K562 (cell line): ENCODE measurements at regions not wholly inside any gene's neighbourhood (a gene's known extent, or its start where the extent isn't known, plus 50 kb on each side); places are given as distances from the start of the nearest gene placed in this dataset.

Experiments
- ATAC-seq: fragments of 200-7000 bp; cut with Tn5 transposase; 3 replicates; pipeline ENCODE4 v1.9.1; 2020; ENCODE audit warnings: moderate library complexity
- BruUV-seq: library from RNA; stranded (reverse); fragments of 400-500 nt; replicated peaks from 2 replicates; lab custom pipeline; 2021; lab: Mats Ljungman, UMichigan
- CTCF ChIA-PET: fragments of 300-600 bp; formaldehyde crosslinking; extraction: SDS; loops from one replicate; lab custom pipeline; 2021; ENCODE audit warnings: low intra/inter-chr PET ratio; lab: Yijun Ruan, JAX
- POLR2A ChIA-PET: fragments of 300-600, 350-650 bp; sonication (Branson Sonifier 250); formaldehyde crosslinking; extraction: SDS; loops from one replicate; lab custom pipeline; 2021; ENCODE audit warnings: antibody characterized with exemption, inconsistent platforms; lab: Yijun Ruan, JAX
- DNase-seq, 4 experiments: peaks; one replicate each; pipeline versions ENCODE4 v3.0.0 to v3.0.0-alpha.2; 2011 to 2018; ENCODE audit warnings: low spot score in 3 of 4, mixed read lengths in 3 of 4; ENCODE audit errors: extremely low read depth in 1 of 4
- FAIRE-seq: peaks from 2 replicates; lab custom pipeline; 2011; peaks lifted over from hg19 to GRCh38; lab: Jason Lieb, UNC
- H2AFZ ChIP-seq: 2 replicates; pipeline ENCODE4 v1.6.0; 2011; ENCODE audit warnings: low read depth, low read length, control low read depth, inconsistent platforms
- H3K27ac ChIP-seq: fragments of 200-600 bp; 3 replicates; pipeline ENCODE4 v1.8.0; 2011; ENCODE audit warnings: low read depth, mild to moderate bottlenecking, control low read depth, inconsistent platforms, low read length, moderate library complexity, mixed read lengths; ENCODE audit errors: extremely low read depth
- H3K27me3 ChIP-seq, 2 experiments: fragments of 300-600 bp in 1 of 2; 2 replicates in 1 of 2; 3 replicates in 1 of 2; pipeline versions ENCODE4 v1.6.0 to v1.8.0; 2011; ENCODE audit warnings: inconsistent platforms in 2 of 2, low read length in 2 of 2, mild to moderate bottlenecking in 1 of 2, mixed read lengths in 1 of 2, moderate library complexity in 1 of 2; ENCODE audit not compliant: control insufficient read depth in 2 of 2, insufficient read depth in 2 of 2
- H3K36me3 ChIP-seq: fragments of 300-600 bp; 3 replicates; pipeline ENCODE4 v1.8.0; 2011; ENCODE audit warnings: mild to moderate bottlenecking, low read length, inconsistent platforms; ENCODE audit not compliant: control insufficient read depth, insufficient read depth
- H3K4me1 ChIP-seq, 2 experiments: fragments of 200-600 bp in 1 of 2; replicated peaks in 1 of 2; 2 replicates in 1 of 2; 3 replicates in 1 of 2; pipeline versions ENCODE4 v1.5.1 to v1.8.0; 2011; ENCODE audit warnings: inconsistent platforms in 2 of 2, low read length in 2 of 2, mild to moderate bottlenecking in 1 of 2, mixed read lengths in 1 of 2, moderate library complexity in 1 of 2; ENCODE audit not compliant: control insufficient read depth in 2 of 2, insufficient read depth in 2 of 2
- H3K4me2 ChIP-seq: 2 replicates; pipeline ENCODE4 v1.6.1; 2011; ENCODE audit warnings: low read length, control low read depth, inconsistent platforms, mixed read lengths; ENCODE audit not compliant: insufficient read depth
- H3K4me3 ChIP-seq: fragments of 200-600 bp; sonication (generic), shearing (Covaris generic); 2 replicates; pipeline ENCODE4 v1.5.1; 2016; ENCODE audit warnings: control low read depth, inconsistent platforms
- H3K79me2 ChIP-seq: fragments of 200-600 bp; 3 replicates; pipeline ENCODE4 v1.8.0; 2011; ENCODE audit warnings: low read length, inconsistent platforms; ENCODE audit not compliant: control insufficient read depth, insufficient read depth
- H3K9ac ChIP-seq, 2 experiments: 2 replicates each; pipeline versions ENCODE4 v1.6.0 to v1.6.1; 2011; ENCODE audit warnings: low read depth in 2 of 2, low read length in 2 of 2, control low read depth in 1 of 2, inconsistent platforms in 1 of 2, mild to moderate bottlenecking in 1 of 2, mixed read lengths in 1 of 2; ENCODE audit not compliant: insufficient read depth in 1 of 2
- H3K9me1 ChIP-seq: one replicate; pipeline ENCODE4 v1.6.0; 2011; ENCODE audit warnings: inconsistent platforms, mild to moderate bottlenecking, low read length, moderate library complexity; ENCODE audit not compliant: control insufficient read depth, insufficient read depth
- H3K9me3 ChIP-seq: replicated peaks from 2 replicates; pipeline ENCODE4 v1.5.1; 2011; ENCODE audit warnings: low read depth, low read length, inconsistent platforms; ENCODE audit not compliant: control insufficient read depth, insufficient read depth
- H4K20me1 ChIP-seq: replicated peaks from 2 replicates; pipeline ENCODE4 v1.6.1; 2011; ENCODE audit warnings: low read length, inconsistent platforms, mixed read lengths; ENCODE audit not compliant: control insufficient read depth, insufficient read depth
- MYNN ChIP-seq, 2 experiments: sonication (generic); formaldehyde crosslinking in 1 of 2; IDR thresholded peaks; 2 replicates each; pipeline versions ENCODE4 v1.5.0 to v1.6.1; 2016 to 2020; ENCODE audit warnings: antibody characterized with exemption in 1 of 2, missing genetic modification reagents in 1 of 2
- POU5F1 ChIP-seq: fragments of 150-350 bp; IDR thresholded peaks from 2 replicates; pipeline ENCODE4 v1.6.1; 2014; ENCODE audit warnings: borderline replicate concordance, low read length, low read depth, mild to moderate bottlenecking; ENCODE audit not compliant: partially characterized antibody
- SIRT6 ChIP-seq: IDR thresholded peaks from one replicate; pipeline ENCODE4 v1.6.1; 2012; ENCODE audit warnings: low read depth, mild to moderate bottlenecking, control low read depth, inconsistent platforms, low read length, moderate library complexity
- SMARCC2 ChIP-seq: fragments of 450-650 bp; IDR thresholded peaks from 2 replicates; pipeline ENCODE4 v1.6.1; 2017; ENCODE audit warnings: antibody characterized with exemption, moderate library complexity, mild to moderate bottlenecking, low read depth
- SMC3 ChIP-seq: conservative IDR thresholded peaks from 2 replicates; pipeline ENCODE4 v1.6.1; 2011; ENCODE audit warnings: low read depth, low read length, improper control_type of control experiment; ENCODE audit not compliant: insufficient read depth
- TEAD2 ChIP-seq: fragments of 450-650 bp; IDR thresholded peaks from 2 replicates; pipeline ENCODE4 v1.6.1; 2016; ENCODE audit warnings: missing genetic modification characterization, control low read depth, missing compliant biosample characterization
- ZC3H4 ChIP-seq: sonication (generic); formaldehyde crosslinking; IDR thresholded peaks from 2 replicates; pipeline ENCODE4 v1.9.0; 2021; ENCODE audit warnings: missing genetic modification reagents, borderline replicate concordance
- ZNF133 ChIP-seq: fragments of 250-450 bp; sonication (Bioruptor Pico); IDR thresholded peaks from 2 replicates; pipeline ENCODE4 v1.4.0; 2020; ENCODE audit warnings: mild to moderate bottlenecking
- ZNF239 ChIP-seq: fragments of 250-450 bp; sonication (Bioruptor Pico); IDR thresholded peaks from 2 replicates; pipeline ENCODE4 v1.4.0; 2020; ENCODE audit warnings: mild to moderate bottlenecking
- ZNF253 ChIP-seq: fragments of 250-450 bp; sonication (Bioruptor Pico); conservative IDR thresholded peaks from 2 replicates; pipeline ENCODE4 v1.6.1; 2021; ENCODE audit warnings: mild to moderate bottlenecking
- ZNF41 ChIP-seq: fragments of 250-450 bp; sonication (Bioruptor Pico); conservative IDR thresholded peaks from 2 replicates; pipeline ENCODE4 v1.4.0; 2020; ENCODE audit warnings: mild to moderate bottlenecking
- ZSCAN32 ChIP-seq: fragments of 450-650 bp; formaldehyde crosslinking; IDR thresholded peaks from 2 replicates; pipeline ENCODE4 v1.4.0; 2020; ENCODE audit warnings: mild to moderate bottlenecking, moderate library complexity
- WGBS: fragments of 100-300 bp; shearing (Covaris generic); methylation state at CpG from one replicate; pipeline ENCODE4 v1.1.6; 2016; ENCODE audit warnings: low coverage, mixed read lengths; ENCODE audit not compliant: insufficient coverage; ENCODE audit errors: missing lambda C conversion rate; 5-methylcytosine and 5-hydroxymethylcytosine counted together
- in situ Hi-C: fragments of 300-500 bp; cut with MboI; formaldehyde crosslinking; loops from 4 replicates; pipeline ENCODE4 v1.15.0; 2018; ENCODE audit warnings: inconsistent platforms, mixed read lengths
- intact Hi-C: fragments of 100-400 bp; cut with micrococcal nuclease; formaldehyde crosslinking; loops from 2 replicates; pipeline ENCODE4 v1.14.2; 2022
- TF ChIP-seq, protein P1 (sequence below): sonication (generic); formaldehyde crosslinking; IDR thresholded peaks from 2 replicates; pipeline ENCODE4 v1.8.0; 2022; ENCODE audit warnings: mild to moderate bottlenecking, missing genetic modification reagents
- TF ChIP-seq, protein P2 (sequence below): fragments of 250-450 bp; sonication (Bioruptor Pico); IDR thresholded peaks from 2 replicates; pipeline ENCODE4 v1.6.1; 2021; ENCODE audit warnings: mild to moderate bottlenecking
- TF ChIP-seq, protein P3 (sequence below): sonication (generic); formaldehyde crosslinking; IDR thresholded peaks from 2 replicates; pipeline ENCODE4 v1.8.0; 2022; ENCODE audit warnings: mild to moderate bottlenecking, missing genetic modification reagents, borderline replicate concordance
- TF ChIP-seq, protein P4 (sequence below): fragments of 450-650 bp; formaldehyde crosslinking; conservative IDR thresholded peaks from 2 replicates; pipeline ENCODE4 v1.4.0; 2022; ENCODE audit warnings: mild to moderate bottlenecking, missing genetic modification characterization

DNA sequence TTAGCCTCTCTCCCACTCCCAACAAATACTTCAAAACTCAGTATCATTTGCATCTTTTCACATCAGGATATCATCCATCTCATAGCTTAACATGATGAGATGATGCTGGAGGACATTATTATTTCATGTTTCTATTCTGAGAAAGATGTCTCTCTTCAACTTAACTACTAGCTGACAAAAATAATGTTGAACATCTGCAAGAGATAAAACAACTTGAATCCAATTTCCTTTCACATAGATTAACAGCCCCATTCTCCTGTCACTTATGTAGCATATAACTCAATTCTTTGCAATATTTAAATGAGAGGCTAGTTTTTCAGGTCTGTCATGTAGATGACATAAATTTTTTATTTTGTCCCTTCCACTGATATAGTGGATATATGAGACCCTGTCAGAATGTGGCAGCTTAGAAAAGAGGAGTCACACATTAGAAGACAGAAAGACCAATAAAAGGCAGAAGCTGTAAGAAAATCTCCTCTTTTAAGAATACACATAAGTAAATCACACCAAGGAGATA lies 239.2 kb upstream of the KIF2A start (continued):
- TF ChIP-seq ZC3H4 (no peak), POU5F1 (no peak), MYNN (IDR thresholded peaks at IDR 0.05) (no peak), MYNN (CRISPR knock-in tag; IDR thresholded peaks at IDR 0.05) (no peak), ZNF253 (CRISPR knock-in tag) (no peak)
- TF ChIP-seq, protein P1, sequence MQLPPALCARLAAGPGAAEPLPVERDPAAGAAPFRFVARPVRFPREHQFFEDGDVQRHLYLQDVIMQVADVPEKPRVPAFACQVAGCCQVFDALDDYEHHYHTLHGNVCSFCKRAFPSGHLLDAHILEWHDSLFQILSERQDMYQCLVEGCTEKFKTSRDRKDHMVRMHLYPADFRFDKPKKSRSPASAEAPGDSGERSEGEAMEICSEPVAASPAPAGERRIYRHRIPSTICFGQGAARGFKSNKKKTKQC (CRISPR knock-in tag), result no peak

DNA sequence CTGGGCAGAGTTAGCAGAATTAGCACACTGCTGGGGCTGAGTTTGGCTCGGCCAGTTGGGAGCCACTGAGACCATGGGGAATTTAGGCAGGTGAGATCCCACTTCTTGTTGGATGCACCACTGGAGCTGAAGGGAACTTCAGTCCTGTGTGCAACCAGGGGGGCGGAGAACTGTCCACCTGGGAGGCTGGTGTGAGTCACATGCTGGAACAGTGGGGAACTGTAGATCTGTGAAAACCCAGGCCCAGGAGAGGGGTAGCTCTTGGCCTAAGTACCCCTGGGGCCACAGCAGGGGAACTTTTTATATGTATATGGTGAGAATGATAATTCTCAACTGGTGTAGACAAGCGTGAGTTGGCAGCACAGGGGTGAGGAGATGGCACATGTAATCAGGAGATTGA lies 237.5 kb upstream of the KIF2A start:
- Histone ChIP-seq H3K27ac (no peak overlapping the region), H3K4me2 (no peak overlapping the region), H3K4me3 (no peak overlapping the region), H2AFZ (no peak overlapping the region), H3K79me2 (no peaks in the 10 kb centered on the region), H3K27me3 (no peaks in the 10 kb centered on the region), H3K9me3 (no peaks in the 10 kb centered on the region), H4K20me1 (no peaks in the 10 kb centered on the region), H3K4me1 (no peaks in the 10 kb centered on the region), H3K9me1 (no peaks in the 10 kb centered on the region), H3K36me3 (no peaks in the 10 kb centered on the region), H3K9ac (no peak overlapping the region)
- intact Hi-C loops (no loop called here), in situ Hi-C loops (no loop called here)
- WGBS, result 2% methylated on average over 3 of the region's 3 CpGs
- ATAC-seq, result no peak
- ChIA-PET CTCF (no interaction called here), POLR2A (no interaction called here)
- FAIRE-seq, result no peak
- no peak for DNase-seq
- BruUV-seq, result no TSS peak
- TF ChIP-seq ZNF239 (CRISPR knock-in tag) (no peak), SMARCC2 (no peak), ZNF41 (no peak), TEAD2 (no peak), SIRT6 (no peak), ZNF133 (no peak), SMC3 (no peak), ZSCAN32 (CRISPR knock-in tag) (no peak)
- TF ChIP-seq, protein P2, sequence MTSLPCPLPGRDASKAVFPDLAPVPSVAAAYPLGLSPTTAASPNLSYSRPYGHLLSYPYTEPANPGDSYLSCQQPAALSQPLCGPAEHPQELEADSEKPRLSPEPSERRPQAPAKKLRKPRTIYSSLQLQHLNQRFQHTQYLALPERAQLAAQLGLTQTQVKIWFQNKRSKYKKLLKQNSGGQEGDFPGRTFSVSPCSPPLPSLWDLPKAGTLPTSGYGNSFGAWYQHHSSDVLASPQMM, result no peak
- TF ChIP-seq, protein P3, sequence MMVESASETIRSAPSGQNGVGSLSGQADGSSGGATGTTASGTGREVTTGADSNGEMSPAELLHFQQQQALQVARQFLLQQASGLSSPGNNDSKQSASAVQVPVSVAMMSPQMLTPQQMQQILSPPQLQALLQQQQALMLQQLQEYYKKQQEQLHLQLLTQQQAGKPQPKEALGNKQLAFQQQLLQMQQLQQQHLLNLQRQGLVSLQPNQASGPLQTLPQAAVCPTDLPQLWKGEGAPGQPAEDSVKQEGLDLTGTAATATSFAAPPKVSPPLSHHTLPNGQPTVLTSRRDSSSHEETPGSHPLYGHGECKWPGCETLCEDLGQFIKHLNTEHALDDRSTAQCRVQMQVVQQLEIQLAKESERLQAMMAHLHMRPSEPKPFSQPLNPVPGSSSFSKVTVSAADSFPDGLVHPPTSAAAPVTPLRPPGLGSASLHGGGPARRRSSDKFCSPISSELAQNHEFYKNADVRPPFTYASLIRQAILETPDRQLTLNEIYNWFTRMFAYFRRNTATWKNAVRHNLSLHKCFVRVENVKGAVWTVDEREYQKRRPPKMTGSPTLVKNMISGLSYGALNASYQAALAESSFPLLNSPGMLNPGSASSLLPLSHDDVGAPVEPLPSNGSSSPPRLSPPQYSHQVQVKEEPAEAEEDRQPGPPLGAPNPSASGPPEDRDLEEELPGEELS, result no peak
- TF ChIP-seq, protein P4, sequence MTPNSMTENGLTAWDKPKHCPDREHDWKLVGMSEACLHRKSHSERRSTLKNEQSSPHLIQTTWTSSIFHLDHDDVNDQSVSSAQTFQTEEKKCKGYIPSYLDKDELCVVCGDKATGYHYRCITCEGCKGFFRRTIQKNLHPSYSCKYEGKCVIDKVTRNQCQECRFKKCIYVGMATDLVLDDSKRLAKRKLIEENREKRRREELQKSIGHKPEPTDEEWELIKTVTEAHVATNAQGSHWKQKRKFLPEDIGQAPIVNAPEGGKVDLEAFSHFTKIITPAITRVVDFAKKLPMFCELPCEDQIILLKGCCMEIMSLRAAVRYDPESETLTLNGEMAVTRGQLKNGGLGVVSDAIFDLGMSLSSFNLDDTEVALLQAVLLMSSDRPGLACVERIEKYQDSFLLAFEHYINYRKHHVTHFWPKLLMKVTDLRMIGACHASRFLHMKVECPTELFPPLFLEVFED (CRISPR knock-in tag), result no peak
